HG03342 (cell line): ENCODE measurements at regions not wholly inside any gene's neighbourhood (a gene's known extent, or its start where the extent isn't known, plus 50 kb on each side); places are given as distances from the start of the nearest gene placed in this dataset.

Source experiments
- ATAC-seq: cut with Tn5 transposase; IDR thresholded peaks from one replicate; pipeline ENCODE4 v1.9.1; 2021; ENCODE audit warnings: mild to moderate bottlenecking, moderate library complexity; ENCODE audit not compliant: unreplicated experiment

- ATAC-seq, result no peak
Observed at GRCh38 chr6:163630572-163630971, 216.1 kb downstream of the QKI start.

- ATAC-seq, result no peak
Observed at GRCh38 chr6:163630096-163630495, 215.6 kb downstream of the QKI start.
